Fibroblast of villous mesenchyme (primary cell): ENCODE measurements at regions not wholly inside any gene's neighbourhood (a gene's known extent, or its start where the extent isn't known, plus 50 kb on each side); places are given as distances from the start of the nearest gene placed in this dataset.
"Not testable (repeated sequence)": the region's sequence is repeated elsewhere in the genome, so short reads cannot be mapped to it uniquely, and the experiment has no call there.

ENCODE experiments used
- DNase-seq: peaks from one replicate; pipeline ENCODE4 v3.0.0-alpha.2; 2010; ENCODE audit warnings: low read depth
- H3K4me3 ChIP-seq: 2 replicates; pipeline ENCODE4 v1.5.1; 2011; ENCODE audit warnings: low read depth, mild to moderate bottlenecking, low read length
- TF ChIP-seq, protein P1 (sequence below): IDR thresholded peaks from 2 replicates; pipeline ENCODE4 v1.5.1; 2012; ENCODE audit warnings: low read depth, mild to moderate bottlenecking, low read length; ENCODE audit not compliant: insufficient read depth

DNA sequence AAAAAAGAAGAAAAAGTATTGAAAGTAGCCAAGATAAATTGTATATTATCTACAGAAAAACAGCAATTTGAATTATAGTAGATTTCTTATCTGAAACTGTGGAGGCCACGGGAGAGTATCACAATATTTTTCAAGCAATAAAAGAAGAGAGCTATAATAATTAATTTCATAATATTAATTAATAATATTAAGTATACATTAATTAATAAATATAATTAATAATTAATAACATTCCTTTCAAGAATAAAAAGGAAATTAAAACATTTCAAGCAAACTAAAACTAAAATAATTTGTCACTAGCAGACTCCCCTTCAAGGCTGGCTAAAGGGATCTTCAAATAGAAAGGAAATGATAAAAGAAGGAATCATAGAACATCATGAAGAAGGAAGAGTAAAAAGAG, 372.7 kb upstream of the KYNU start:
- TF ChIP-seq, protein P1, sequence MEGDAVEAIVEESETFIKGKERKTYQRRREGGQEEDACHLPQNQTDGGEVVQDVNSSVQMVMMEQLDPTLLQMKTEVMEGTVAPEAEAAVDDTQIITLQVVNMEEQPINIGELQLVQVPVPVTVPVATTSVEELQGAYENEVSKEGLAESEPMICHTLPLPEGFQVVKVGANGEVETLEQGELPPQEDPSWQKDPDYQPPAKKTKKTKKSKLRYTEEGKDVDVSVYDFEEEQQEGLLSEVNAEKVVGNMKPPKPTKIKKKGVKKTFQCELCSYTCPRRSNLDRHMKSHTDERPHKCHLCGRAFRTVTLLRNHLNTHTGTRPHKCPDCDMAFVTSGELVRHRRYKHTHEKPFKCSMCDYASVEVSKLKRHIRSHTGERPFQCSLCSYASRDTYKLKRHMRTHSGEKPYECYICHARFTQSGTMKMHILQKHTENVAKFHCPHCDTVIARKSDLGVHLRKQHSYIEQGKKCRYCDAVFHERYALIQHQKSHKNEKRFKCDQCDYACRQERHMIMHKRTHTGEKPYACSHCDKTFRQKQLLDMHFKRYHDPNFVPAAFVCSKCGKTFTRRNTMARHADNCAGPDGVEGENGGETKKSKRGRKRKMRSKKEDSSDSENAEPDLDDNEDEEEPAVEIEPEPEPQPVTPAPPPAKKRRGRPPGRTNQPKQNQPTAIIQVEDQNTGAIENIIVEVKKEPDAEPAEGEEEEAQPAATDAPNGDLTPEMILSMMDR = no peak
- H3K4me3 ChIP-seq = no peak overlapping the region
- DNase-seq = no peak

DNA sequence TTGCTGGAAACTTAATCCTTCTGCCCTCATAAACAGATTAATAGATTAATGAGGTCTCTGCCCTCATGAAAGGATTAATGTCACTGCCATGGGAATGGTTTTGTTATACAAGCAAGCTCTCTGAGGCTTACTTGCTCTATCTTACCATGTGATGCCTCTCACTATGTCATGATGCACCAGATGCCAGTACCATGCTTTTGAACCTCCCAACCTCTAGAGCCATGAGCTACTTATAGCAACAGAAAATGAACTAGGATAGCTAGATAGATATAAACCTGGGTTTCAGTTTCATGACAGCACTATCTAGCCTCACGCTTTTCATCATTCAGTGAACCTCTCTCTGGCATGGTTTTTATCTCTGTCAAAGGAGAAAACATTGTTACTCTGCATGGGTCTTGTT, 371.6 kb upstream of the LRP1B start:
- TF ChIP-seq, protein P1 = no peak
- no peak for DNase-seq
- no peak overlapping the region for H3K4me3 ChIP-seq

DNA sequence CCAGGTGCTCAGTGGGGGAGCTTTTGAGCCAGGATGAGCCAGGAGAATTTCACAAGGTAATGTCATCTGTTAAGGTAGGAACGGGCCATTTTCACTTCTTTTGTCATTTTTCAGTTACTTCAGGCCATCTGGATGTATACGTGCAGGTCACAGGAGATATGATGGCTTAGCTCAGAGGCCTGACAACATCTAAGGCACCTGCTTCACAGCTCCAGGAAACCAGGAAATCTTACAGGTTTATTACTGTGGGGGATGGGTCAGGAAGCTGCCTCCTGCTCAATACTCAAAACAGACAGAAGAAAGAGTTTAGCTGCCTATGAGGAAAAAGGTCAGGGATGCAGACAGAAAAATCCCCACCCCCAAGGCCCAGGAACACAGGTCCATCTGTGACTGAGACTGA, 364.3 kb upstream of the LRP1B start:
- no peak overlapping the region for H3K4me3 ChIP-seq
- TF ChIP-seq, protein P1 = no peak
- DNase-seq = no peak

DNA sequence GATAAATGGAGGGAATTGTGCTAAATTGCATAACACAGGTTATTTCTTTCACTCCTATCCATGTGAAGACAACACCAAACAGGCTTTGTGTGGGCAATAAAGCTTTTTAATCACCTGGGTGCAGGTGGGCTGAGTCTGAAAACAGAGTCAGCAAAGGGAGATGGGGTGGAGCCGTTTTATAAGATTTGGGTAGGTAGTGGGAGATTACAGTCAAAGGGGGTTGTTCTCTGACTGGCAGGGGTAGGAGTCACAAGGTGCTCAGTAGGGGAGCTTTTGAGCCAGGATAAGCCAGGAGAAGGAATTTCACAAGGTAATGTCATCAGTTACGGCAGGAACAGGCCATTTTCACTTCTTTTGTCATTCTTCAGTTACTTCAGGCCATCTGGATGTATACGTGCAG, 358.8 kb upstream of the LRP1B start:
- not testable (repeated sequence) for DNase-seq, H3K4me3 ChIP-seq

DNA sequence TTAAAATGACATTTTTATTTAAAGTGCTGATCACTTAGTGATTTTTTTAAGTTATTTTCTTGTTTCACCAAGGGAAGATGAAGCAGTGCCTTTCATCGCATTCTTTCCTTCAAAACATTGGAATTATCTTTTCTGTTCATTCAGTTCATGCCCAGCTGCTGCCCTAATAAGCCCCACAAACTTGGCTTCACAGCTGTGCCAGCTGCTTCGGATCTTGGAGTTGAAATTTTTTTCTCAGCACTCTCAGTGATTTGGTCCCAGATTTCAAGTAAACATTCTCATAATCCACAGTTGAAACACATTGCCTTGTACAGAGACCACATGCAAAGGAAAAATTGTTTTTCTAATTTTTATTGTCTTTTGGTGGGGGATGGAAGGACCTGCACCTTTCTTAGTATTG, 353.3 kb upstream of the LRP1B start:
- DNase-seq = no peak
- TF ChIP-seq, protein P1 = no peak
- no peak overlapping the region for H3K4me3 ChIP-seq

DNA sequence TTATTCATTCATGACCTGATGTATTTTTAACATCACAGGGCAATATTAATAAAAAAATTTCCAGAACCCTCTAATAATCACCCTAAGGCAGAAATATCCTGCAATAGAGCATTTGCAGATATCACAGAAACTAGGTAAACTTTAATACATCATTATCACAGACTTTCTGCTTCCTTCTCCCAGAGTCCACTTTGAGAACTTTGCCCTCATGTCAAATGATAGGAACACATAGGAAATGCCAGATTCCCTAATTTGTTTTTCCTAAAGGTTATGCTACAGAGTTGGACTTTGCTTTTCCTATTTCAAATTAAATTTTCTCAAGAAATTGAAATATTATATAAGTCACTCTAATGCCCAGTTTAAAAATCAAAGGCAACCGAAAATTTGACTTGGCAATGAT, 352.8 kb upstream of the LRP1B start:
- no peak for DNase-seq
- H3K4me3 ChIP-seq = no peak overlapping the region
- TF ChIP-seq, protein P1 = no peak

DNA sequence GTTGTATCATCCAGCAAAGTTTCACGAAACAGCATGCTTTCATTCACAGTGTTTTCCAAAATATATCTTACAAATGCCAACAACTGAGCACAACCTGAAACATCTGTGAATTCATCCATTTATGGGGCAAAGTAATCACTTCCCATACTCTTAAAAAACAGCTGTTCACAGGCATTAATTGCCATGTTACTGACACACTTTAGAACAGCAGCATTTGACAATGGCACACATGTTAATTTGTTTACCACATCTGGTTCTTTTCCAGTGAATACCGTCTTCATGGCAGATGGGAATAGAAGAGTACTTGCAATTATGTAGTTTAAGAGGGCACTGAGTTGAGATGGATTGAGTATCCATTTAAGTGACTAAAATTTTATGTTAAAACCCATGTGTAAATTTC, 347.4 kb upstream of the LRP1B start:
- H3K4me3 ChIP-seq = no peak overlapping the region
- no peak for DNase-seq
- TF ChIP-seq, protein P1 = no peak

DNA sequence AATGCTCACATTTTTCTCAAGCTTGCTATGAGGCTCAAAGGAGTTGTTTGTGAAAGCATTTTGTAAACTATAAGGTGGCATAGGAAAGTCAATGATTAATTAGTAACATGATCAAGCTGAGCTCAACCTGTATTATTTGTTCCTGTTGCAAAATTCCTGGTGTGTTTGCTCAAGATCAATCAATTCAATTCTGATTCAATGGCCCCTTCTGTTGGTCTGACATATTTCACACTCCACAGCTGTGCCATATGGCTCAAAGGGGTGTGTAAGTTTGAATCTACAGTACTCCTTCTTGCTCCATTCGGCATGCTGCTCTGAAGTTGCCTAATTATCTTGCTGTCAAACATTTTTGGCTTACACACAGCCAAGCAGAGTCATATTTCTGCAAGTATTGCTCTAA, 341.6 kb upstream of the LRP1B start:
- H3K4me3 ChIP-seq = no peak overlapping the region
- DNase-seq = no peak
- TF ChIP-seq, protein P1 = no peak
